ENCODE measurements at regions not wholly inside any gene's neighbourhood (a gene's known extent, or its start where the extent isn't known, plus 50 kb on each side); places are given as distances from the start of the nearest gene placed in this dataset.

DNA sequence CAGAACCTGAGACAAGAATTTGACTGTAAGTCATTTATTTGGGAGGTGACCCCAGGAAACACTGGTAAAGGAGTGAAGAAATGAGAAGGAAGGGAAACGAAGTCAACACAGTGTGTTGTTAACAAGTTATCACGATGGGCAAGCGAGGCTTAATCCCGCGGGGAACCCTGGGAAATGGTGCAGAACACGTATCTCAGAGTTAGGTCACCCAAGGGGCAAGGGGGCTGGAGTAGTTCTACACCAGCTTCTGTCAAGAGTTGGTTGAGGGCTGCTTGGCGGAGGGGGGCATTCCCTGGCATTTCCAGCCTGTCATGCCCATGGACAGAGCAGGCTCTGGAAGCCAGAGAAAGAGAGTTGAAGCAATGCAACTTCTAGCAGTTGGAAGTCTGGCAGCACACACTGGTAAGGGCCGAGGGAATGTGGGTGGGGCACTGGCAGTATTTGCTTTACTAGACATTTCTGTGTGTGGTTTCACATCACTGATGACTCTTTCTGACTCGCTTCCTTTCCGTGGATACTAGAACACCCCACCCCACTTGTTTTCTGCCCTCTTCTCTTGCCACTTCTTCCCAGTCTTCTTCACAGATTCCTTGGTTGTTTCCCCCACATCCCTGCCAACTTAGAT, 52.2 kb upstream of the ADGRG2 start:
- TF ChIP-seq, protein P1, sequence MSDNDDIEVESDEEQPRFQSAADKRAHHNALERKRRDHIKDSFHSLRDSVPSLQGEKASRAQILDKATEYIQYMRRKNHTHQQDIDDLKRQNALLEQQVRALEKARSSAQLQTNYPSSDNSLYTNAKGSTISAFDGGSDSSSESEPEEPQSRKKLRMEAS (IDR thresholded peaks at IDR 0.05): no peak
- no peak for TF ChIP-seq ZFP36 (IDR thresholded peaks at IDR 0.05; ENCODE audit: borderline replicate concordance, partially characterized antibody)
- no peak for TF ChIP-seq NR3C1 (IDR thresholded peaks at IDR 0.05)
- no peak for TF ChIP-seq NPAS2 (CRISPR knock-in tag; IDR thresholded peaks at IDR 0.05; ENCODE audit: borderline replicate concordance)
- TF ChIP-seq HOXA7 (CRISPR knock-in tag; IDR thresholded peaks at IDR 0.05): no peak
- TF ChIP-seq, protein P2, sequence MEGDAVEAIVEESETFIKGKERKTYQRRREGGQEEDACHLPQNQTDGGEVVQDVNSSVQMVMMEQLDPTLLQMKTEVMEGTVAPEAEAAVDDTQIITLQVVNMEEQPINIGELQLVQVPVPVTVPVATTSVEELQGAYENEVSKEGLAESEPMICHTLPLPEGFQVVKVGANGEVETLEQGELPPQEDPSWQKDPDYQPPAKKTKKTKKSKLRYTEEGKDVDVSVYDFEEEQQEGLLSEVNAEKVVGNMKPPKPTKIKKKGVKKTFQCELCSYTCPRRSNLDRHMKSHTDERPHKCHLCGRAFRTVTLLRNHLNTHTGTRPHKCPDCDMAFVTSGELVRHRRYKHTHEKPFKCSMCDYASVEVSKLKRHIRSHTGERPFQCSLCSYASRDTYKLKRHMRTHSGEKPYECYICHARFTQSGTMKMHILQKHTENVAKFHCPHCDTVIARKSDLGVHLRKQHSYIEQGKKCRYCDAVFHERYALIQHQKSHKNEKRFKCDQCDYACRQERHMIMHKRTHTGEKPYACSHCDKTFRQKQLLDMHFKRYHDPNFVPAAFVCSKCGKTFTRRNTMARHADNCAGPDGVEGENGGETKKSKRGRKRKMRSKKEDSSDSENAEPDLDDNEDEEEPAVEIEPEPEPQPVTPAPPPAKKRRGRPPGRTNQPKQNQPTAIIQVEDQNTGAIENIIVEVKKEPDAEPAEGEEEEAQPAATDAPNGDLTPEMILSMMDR (IDR thresholded peaks at IDR 0.05): no peak
- TF ChIP-seq, protein P3, sequence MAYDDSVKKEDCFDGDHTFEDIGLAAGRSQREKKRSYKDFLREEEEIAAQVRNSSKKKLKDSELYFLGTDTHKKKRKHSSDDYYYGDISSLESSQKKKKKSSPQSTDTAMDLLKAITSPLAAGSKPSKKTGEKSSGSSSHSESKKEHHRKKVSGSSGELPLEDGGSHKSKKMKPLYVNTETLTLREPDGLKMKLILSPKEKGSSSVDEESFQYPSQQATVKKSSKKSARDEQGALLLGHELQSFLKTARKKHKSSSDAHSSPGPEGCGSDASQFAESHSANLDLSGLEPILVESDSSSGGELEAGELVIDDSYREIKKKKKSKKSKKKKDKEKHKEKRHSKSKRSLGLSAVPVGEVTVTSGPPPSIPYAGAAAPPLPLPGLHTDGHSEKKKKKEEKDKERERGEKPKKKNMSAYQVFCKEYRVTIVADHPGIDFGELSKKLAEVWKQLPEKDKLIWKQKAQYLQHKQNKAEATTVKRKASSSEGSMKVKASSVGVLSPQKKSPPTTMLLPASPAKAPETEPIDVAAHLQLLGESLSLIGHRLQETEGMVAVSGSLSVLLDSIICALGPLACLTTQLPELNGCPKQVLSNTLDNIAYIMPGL (CRISPR knock-in tag; IDR thresholded peaks at IDR 0.05; ENCODE audit: borderline replicate concordance): no peak
- no peak for TF ChIP-seq PHF8 (IDR thresholded peaks at IDR 0.05; ENCODE audit: borderline replicate concordance, low read depth)
- no peak for TF ChIP-seq RAD21 (conservative IDR thresholded peaks at IDR 0.05 in 1 of 2, IDR thresholded peaks at IDR 0.05 in 1 of 2)
- TF ChIP-seq MAFK (IDR thresholded peaks at IDR 0.05; ENCODE audit: partially characterized antibody): peak; percentile 28
- TF ChIP-seq, protein P4, sequence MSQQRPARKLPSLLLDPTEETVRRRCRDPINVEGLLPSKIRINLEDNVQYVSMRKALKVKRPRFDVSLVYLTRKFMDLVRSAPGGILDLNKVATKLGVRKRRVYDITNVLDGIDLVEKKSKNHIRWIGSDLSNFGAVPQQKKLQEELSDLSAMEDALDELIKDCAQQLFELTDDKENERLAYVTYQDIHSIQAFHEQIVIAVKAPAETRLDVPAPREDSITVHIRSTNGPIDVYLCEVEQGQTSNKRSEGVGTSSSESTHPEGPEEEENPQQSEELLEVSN (IDR thresholded peaks at IDR 0.05; ENCODE audit: borderline replicate concordance, low read depth): no peak
- no peak for TF ChIP-seq TP53 (CRISPR knock-in tag; IDR thresholded peaks at IDR 0.05)
- TF ChIP-seq, protein P5, sequence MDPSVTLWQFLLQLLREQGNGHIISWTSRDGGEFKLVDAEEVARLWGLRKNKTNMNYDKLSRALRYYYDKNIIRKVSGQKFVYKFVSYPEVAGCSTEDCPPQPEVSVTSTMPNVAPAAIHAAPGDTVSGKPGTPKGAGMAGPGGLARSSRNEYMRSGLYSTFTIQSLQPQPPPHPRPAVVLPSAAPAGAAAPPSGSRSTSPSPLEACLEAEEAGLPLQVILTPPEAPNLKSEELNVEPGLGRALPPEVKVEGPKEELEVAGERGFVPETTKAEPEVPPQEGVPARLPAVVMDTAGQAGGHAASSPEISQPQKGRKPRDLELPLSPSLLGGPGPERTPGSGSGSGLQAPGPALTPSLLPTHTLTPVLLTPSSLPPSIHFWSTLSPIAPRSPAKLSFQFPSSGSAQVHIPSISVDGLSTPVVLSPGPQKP (IDR thresholded peaks at IDR 0.05; ENCODE audit: low read depth, low read length): no peak
- no peak for TF ChIP-seq CBX8 (IDR thresholded peaks at IDR 0.05)
